ENCODE measurements at regions not wholly inside any gene's neighbourhood (a gene's known extent, or its start where the extent isn't known, plus 50 kb on each side); places are given as distances from the start of the nearest gene placed in this dataset.

DNA sequence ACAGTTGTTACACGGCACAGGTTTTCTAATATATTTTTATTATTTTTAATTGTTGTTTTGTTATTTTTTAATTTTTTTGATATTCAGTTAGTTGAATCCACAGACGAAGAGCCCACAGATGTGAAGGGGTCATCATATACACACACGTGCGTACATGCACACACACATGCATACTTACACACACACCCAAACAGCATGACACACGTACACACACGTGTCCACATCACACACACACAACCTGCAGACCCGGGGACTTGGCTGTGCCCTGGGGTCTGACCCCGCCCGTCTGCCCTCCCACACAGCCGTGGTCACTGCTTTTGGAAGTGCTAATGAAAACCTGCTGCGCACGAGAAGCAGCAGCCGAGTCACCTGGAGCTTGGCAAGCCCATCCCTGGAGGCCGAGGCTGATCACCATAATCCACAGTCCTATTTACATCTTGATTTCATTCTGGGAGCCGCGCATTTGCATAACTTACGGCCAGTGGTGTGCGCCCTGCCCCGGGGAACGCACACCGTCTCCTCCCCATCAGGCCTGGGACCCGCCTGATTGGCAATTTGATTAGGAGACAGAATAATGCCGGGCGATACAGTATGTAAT lies 110.3 kb downstream of the BRD1 start:
- TF ChIP-seq EP300 (IDR thresholded peaks at IDR 0.05), result no peak
- TF ChIP-seq, protein P1, sequence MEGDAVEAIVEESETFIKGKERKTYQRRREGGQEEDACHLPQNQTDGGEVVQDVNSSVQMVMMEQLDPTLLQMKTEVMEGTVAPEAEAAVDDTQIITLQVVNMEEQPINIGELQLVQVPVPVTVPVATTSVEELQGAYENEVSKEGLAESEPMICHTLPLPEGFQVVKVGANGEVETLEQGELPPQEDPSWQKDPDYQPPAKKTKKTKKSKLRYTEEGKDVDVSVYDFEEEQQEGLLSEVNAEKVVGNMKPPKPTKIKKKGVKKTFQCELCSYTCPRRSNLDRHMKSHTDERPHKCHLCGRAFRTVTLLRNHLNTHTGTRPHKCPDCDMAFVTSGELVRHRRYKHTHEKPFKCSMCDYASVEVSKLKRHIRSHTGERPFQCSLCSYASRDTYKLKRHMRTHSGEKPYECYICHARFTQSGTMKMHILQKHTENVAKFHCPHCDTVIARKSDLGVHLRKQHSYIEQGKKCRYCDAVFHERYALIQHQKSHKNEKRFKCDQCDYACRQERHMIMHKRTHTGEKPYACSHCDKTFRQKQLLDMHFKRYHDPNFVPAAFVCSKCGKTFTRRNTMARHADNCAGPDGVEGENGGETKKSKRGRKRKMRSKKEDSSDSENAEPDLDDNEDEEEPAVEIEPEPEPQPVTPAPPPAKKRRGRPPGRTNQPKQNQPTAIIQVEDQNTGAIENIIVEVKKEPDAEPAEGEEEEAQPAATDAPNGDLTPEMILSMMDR (IDR thresholded peaks at IDR 0.05), result no peak

Measured in tibial nerve (tissue), 4 donors.